Caki2 (cell line): ENCODE measurements at regions not wholly inside any gene's neighbourhood (a gene's known extent, or its start where the extent isn't known, plus 50 kb on each side); places are given as distances from the start of the nearest gene placed in this dataset.
"Not testable (repeated sequence)": the region's sequence is repeated elsewhere in the genome, so short reads cannot be mapped to it uniquely, and the experiment has no call there.

ENCODE experiments used
- DNase-seq: peaks from one replicate; pipeline ENCODE4 v3.0.0-alpha.2; 2015; ENCODE audit warnings: low read depth
- in situ Hi-C: cut with HindIII; loops from 2 replicates; pipeline ENCODE4 v1.10.0; 2016; ENCODE audit warnings: low sequenced_read_pairs, low pct_unique_long_range_greater_than_20kb, mixed read lengths

GRCh38 chr6:96276305-96276704 lies 245.3 kb upstream of the UFL1 start:
- no peak for DNase-seq
- in situ Hi-C loops: no loop called here

GRCh38 chr6:96276856-96277255 lies 244.8 kb upstream of the UFL1 start:
- DNase-seq: no peak
- in situ Hi-C loops: no loop called here

DNA sequence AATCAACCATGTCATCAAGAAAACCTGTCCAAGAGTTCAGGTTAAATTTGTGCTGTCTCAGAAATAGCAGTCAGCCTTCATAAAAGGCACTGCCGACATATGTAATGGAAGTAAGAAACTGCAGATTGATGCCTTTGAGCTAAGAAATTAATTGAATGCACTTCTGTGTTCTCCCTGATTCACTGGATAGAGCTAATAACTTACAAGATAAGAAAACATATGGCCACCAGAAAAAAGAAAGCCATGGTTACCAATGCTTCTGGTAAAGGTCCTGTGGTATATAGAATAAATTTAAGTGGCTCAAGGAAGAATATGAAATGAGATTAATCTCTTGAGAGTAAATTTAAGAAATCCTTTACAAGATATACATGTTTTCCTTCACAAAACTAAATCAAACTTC lies 242.5 kb upstream of the UFL1 start:
- no peak for DNase-seq
- in situ Hi-C loops: no loop called here

DNA sequence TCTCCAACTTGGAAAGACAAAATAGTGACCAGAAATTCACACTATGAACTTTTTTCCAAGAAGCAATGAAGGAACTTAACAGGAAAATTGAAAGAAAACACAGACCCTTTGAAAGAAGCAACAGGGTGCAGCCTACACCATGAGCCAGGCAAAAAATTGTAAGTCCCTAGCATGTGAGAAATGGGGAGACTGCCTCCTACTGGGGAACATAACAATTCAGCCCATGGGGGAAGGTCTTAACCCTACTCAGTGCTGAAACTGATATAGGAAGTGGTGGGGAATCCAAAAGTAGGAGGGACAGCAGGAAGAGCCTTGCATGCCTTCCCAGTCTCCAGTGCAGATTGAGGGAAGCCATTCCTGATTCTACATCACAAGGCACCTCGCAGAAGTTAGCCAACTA lies 235.1 kb upstream of the UFL1 start:
- in situ Hi-C loops: no loop called here
- no peak for DNase-seq

DNA sequence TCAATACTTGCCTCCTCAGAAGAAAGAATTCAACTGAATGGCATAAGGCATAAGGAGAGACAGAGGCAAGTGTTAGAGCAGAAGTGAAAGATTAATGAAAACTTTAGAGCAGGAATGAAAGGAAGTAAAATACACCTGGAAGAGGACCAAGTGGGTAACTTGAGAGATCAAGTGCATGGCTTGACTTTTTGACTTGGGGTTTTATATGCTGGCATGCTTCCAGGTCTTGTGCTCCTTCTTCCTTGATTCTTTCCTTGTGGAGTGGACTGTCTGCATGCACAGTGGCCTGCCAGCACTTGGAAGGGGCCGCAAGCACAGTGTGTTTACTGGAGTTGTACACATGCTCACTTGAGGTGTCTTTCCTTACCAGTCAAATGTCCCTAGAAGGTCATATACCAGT lies 222.1 kb upstream of the UFL1 start:
- in situ Hi-C loops: no loop called here
- peak; percentile 26 for DNase-seq

DNA sequence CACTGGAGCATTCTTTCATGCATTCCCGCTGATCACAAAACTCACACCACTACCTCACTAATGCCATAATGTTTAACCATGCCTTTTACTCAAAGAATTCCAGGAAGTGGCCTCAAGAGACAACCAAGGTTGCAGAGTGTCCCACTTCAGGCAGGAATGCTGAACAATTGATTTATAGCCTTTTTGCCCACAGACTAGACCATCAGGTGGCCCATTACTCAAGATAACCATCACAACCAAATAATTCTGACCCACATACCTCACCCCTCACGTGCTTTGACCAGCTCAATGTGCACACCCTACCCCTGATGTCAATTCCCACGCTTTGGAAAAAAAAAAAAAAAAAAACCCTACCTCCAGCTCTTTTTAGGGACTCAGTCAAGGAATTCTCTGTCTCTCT lies 220.6 kb upstream of the UFL1 start:
- DNase-seq: peak; percentile 88
- in situ Hi-C loops: no loop called here

DNA sequence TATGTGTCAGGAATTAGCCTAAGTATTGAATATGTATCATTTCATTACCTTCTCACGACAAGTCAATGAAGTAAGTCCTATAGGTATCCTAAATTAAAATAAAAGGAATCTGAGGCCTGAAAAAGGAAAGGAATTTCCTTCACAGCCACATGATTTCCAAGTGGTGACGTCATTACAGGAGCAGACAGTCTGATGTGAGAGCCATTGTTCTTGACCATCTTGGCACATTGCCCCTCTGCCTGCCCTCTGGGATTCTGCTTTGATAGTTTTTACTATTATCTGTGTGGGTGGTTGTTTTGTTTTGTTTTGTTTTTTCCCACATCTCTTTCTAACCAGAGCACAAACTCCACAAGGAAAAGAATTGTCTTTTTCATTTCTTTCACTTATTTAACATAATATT lies 219.8 kb upstream of the UFL1 start:
- in situ Hi-C loops: no loop called here

DNA sequence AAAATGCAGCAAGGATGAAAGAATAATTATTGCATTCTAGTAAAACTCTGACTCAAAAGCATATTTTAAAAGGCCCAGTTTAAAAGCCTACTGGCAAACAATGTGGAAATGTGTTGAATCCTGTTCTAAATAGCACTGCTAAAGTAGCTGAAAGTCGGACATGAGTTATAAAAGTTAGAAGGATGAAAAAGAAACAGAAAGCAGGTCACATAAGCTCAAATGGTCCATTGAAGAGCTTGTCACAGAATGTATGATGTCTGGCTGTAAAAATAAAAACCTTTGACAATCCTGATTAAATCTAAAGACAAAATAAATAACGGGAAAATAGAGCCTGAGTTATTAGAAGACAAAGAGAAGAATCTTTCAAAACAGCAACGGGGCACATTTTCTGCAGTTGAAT lies 218.6 kb upstream of the UFL1 start:
- DNase-seq: no peak
- in situ Hi-C loops: no loop called here

More for the DNA sequence above, 219.8 kb upstream of the UFL1 start:
- DNase-seq: peak; percentile 55

GRCh38 chr6:96304997-96305396 lies 216.6 kb upstream of the UFL1 start:
- no peak for DNase-seq
- in situ Hi-C loops: no loop called here

- DNase-seq: no peak
- in situ Hi-C loops: no loop called here
Observed at GRCh38 chr6:96330884-96331283, 190.7 kb upstream of the UFL1 start.

DNA sequence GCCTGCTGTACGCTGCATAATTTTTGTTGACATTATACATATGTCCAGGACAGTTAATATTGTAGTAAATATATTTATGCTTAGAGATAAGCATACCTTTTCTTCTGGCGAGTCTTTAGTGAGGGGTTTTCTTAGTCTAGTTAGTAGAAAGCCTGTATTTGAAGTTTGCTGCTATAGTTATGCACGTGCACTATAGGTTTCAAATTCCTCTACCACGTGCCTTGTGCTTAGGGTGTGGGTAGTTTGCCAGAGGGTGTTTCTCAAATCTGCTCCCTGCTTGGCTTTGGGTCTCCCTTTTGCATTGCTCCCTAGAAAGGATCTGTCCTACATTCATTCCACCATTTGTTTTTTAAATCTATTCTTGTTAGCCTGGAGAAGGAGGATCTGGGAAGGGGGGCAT lies 181.4 kb upstream of the UFL1 start:
- in situ Hi-C loops: no loop called here
- DNase-seq: no peak

GRCh38 chr6:96345501-96345900 lies 176.1 kb upstream of the UFL1 start:
- DNase-seq: no peak

DNA sequence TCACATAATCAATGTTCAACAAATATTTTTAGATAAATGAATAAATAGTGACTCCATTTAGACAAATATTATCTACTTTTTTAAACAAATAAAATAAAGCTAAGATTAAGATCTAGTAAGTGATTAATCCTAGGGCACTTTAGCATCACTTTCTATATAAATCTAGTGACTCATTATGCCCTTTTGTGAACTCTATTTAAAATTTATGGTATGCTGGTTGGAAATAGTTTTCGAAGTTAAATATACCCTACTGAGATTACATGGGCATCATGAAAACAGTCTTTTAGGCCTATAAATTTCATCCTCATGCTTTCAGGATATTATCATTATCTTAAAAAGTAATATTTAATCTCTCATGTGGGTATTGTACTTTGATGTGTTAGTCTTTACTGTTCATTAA lies 140.4 kb upstream of the UFL1 start:
- in situ Hi-C loops: no loop called here

More at GRCh38 chr6:96345501-96345900, 176.1 kb upstream of the UFL1 start:
- in situ Hi-C loops: no loop called here

DNA sequence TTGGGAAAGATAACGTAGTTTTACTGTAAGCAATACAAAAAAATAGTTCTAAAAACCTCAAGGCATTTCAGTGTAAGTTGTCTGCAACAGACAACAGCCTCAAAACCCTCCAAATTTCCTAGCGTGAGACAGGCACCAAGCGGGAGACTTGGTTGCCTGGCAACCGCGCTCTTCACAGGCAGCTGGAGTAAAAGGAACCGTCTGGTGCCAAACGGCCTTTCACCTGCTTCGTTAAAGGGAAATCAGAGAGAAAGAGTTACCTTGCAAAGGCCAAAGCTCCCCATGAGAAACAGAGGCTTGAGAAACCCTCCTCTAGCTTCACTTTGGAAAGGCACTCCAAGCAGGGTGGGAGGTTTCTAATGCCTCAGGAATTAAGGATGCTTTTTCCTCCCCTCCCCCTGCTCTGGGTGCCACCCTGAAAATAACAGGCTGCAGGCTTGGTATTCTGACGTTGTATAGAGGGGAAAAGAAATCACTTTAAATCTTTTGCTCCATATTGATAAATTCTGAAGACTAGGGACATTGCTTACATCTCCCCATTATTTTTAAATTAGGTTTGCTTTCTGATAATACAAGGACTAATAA lies 129.7 kb upstream of the UFL1 start:
- in situ Hi-C loops: no loop called here
- no peak for DNase-seq

More for the DNA sequence above, 140.4 kb upstream of the UFL1 start:
- no peak for DNase-seq

DNA sequence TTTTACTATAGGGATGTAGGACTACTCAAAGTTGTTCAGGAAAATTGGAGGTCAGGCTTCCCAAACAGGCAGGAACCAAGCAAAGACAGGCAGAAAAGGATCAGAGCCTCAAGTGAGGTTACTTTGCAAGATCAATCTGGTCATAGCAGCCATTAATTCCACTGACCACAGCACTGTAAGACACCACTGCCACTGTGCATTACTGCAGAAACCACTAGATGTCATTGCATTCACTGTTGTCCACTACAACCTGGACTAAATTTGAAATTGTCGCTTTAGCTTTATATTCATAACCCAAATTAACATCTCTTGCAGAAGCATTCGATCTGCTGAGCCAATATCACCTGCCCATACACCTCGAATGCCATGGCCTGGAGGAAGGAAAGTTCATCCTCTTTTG lies 126.9 kb upstream of the UFL1 start:
- in situ Hi-C loops: no loop called here
- no peak for DNase-seq

DNA sequence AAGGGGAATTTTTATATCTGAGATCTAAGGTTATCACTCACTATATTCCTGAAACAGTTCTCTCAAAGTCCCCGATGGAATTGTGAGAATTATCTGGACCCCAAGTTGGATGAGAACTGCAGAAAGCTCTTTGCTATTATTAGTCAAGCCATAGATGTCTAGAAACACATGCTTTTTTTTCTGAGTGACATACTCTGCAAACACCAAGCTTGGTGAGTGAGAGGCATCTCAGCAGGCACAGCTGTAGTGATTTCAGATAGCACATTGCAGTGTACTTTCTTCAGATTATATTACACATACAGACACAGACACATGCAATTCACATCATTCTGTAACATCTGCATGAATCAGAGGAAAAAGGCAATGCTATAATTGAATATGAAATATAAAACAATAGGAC lies 111.1 kb upstream of the UFL1 start:
- no peak for DNase-seq
- in situ Hi-C loops: no loop called here

- no peak for DNase-seq
- in situ Hi-C loops: no loop called here
Observed at GRCh38 chr6:96420294-96420693, 101.3 kb upstream of the UFL1 start.

GRCh38 chr6:96433950-96434349 lies 87.7 kb upstream of the UFL1 start:
- in situ Hi-C loops: no loop called here
- DNase-seq: no peak

DNA sequence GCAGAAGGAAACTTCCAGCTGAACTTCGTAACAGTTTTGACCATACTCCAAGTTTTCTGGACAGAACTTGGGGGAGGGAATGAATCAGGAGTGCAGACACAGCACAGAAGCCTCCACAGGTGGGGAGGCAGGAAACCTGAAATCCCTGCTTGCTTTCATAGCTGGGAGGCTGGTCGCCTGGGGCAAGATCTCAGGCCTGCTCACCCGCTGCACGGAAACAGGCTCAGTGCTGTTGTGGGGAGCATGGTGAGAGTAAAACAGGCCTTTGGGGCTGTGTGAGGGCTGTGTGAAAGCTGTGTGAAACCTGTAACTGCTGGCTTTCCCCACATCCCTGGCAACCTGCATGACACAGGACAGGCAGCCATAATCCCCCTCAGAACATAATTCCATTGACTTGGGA lies 85.2 kb upstream of the UFL1 start:
- in situ Hi-C loops: no loop called here
- DNase-seq: no peak

- in situ Hi-C loops: not testable (repeated sequence)
Observed at GRCh38 chr6:96437228-96437627, 84.4 kb upstream of the UFL1 start.

More at GRCh38 chr6:96437228-96437627, 84.4 kb upstream of the UFL1 start:
- DNase-seq: not testable (repeated sequence)
